Neural cell (in vitro differentiated cells): ENCODE measurements at regions not wholly inside any gene's neighbourhood (a gene's known extent, or its start where the extent isn't known, plus 50 kb on each side); places are given as distances from the start of the nearest gene placed in this dataset.

Experiments used
- H2AFZ ChIP-seq: fragments of 200-600, 300-800 bp; sonication (generic), shearing (Covaris generic); 2 replicates; pipeline ENCODE4 v1.6.0; 2014; ENCODE audit warnings: low read depth, mild to moderate bottlenecking, antibody characterized with exemption, low read length, moderate library complexity
- H3F3A ChIP-seq: fragments of 200-600 bp; shearing (Covaris generic); 2 replicates; pipeline ENCODE4 v1.6.1; 2016; ENCODE audit warnings: mild to moderate bottlenecking, moderate library complexity, mixed read lengths, antibody characterized with exemption, low read length; ENCODE audit not compliant: insufficient read depth, poor library complexity, severe bottlenecking
- H3K27ac ChIP-seq: fragments of 200-600, 300-800 bp; sonication (generic), shearing (Covaris generic); 2 replicates; pipeline ENCODE4 v1.5.1; 2014; ENCODE audit warnings: mild to moderate bottlenecking, low read length, moderate library complexity
- H3K27me3 ChIP-seq: fragments of 300-800, 200-600 bp; sonication (generic), shearing (Covaris generic); 2 replicates; pipeline ENCODE4 v1.6.0; 2014; ENCODE audit warnings: mild to moderate bottlenecking, low read depth, low read length, moderate library complexity; ENCODE audit not compliant: insufficient read depth
- H3K36me3 ChIP-seq: fragments of 300-800, 200-600 bp; sonication (generic), shearing (Covaris generic); 2 replicates; pipeline ENCODE4 v1.5.1; 2014; ENCODE audit warnings: mild to moderate bottlenecking, antibody characterized with exemption, low read length, moderate library complexity; ENCODE audit not compliant: insufficient read depth
- H3K4me2 ChIP-seq: fragments of 300-800, 200-600 bp; sonication (generic), shearing (Covaris generic); 2 replicates; pipeline ENCODE4 v1.6.0; 2014; ENCODE audit warnings: mild to moderate bottlenecking, low read length
- H3K4me3 ChIP-seq: fragments of 300-800, 200-600 bp; sonication (generic), shearing (Covaris generic); 2 replicates; pipeline ENCODE4 v1.5.1; 2014; ENCODE audit warnings: mild to moderate bottlenecking, low read length, moderate library complexity
- H3K79me2 ChIP-seq: fragments of 200-600 bp; shearing (Covaris generic); replicated peaks from 2 replicates; pipeline ENCODE4 v1.6.0; 2014; ENCODE audit warnings: mild to moderate bottlenecking, low read length, moderate library complexity; ENCODE audit not compliant: insufficient read depth
- H3K9ac ChIP-seq: fragments of 300-800, 200-600 bp; sonication (generic), shearing (Covaris generic); 2 replicates; pipeline ENCODE4 v1.6.1; 2016; ENCODE audit warnings: mild to moderate bottlenecking, low read length, mixed read lengths
- H3K9me2 ChIP-seq: fragments of 200-600 bp; shearing (Covaris generic); 2 replicates; pipeline ENCODE4 v1.6.1; 2016; ENCODE audit warnings: mild to moderate bottlenecking, low read length, mixed read lengths; ENCODE audit not compliant: insufficient read depth
- H3K9me3 ChIP-seq: fragments of 200-600, 300-800 bp; sonication (generic), shearing (Covaris generic); 2 replicates; pipeline ENCODE4 v1.6.1; 2016; ENCODE audit warnings: mild to moderate bottlenecking, mixed run types, low read length, moderate library complexity, mixed read lengths
- H4K20me1 ChIP-seq: fragments of 200-600 bp; shearing (Covaris generic); 2 replicates; pipeline ENCODE4 v1.6.1; 2016; ENCODE audit warnings: mild to moderate bottlenecking, mixed run types; ENCODE audit not compliant: insufficient read depth
- CTCF ChIP-seq: fragments of 450-650 bp; IDR thresholded peaks from 2 replicates; pipeline ENCODE4 v1.5.1; 2014; ENCODE audit warnings: antibody characterized with exemption, mild to moderate bottlenecking, moderate library complexity; ENCODE audit not compliant: poor library complexity, severe bottlenecking
- EP300 ChIP-seq: fragments of 450-650 bp; conservative IDR thresholded peaks from 2 replicates; pipeline ENCODE4 v1.6.1; 2014; ENCODE audit warnings: antibody characterized with exemption, mild to moderate bottlenecking, moderate library complexity; ENCODE audit not compliant: poor library complexity, severe bottlenecking
- EZH2 ChIP-seq: fragments of 200-600, 300-800 bp; shearing (Covaris generic), sonication (generic); IDR thresholded peaks from 2 replicates; pipeline ENCODE4 v1.6.1; 2014; ENCODE audit warnings: antibody characterized with exemption, low read length, borderline replicate concordance, mild to moderate bottlenecking; ENCODE audit not compliant: insufficient read depth, poor library complexity, severe bottlenecking
- MXI1 ChIP-seq: fragments of 450-650 bp; conservative IDR thresholded peaks from 2 replicates; pipeline ENCODE4 v1.6.1; 2014; ENCODE audit warnings: antibody characterized with exemption, mild to moderate bottlenecking; ENCODE audit not compliant: poor library complexity, severe bottlenecking
- POLR2AphosphoS5 ChIP-seq: IDR thresholded peaks from 2 replicates; pipeline ENCODE4 v1.6.1; 2012
- RAD21 ChIP-seq: fragments of 450-650 bp; conservative IDR thresholded peaks from 2 replicates; pipeline ENCODE4 v1.6.1; 2014; ENCODE audit warnings: antibody characterized with exemption, mild to moderate bottlenecking, moderate library complexity
- REST ChIP-seq: IDR thresholded peaks from 2 replicates; pipeline ENCODE4 v1.6.1; 2012; ENCODE audit warnings: borderline replicate concordance
- SMC3 ChIP-seq: fragments of 450-650 bp; conservative IDR thresholded peaks from 2 replicates; pipeline ENCODE4 v1.6.1; 2014; ENCODE audit warnings: antibody characterized with exemption, mild to moderate bottlenecking, moderate library complexity; ENCODE audit not compliant: poor library complexity
- TAF1 ChIP-seq: IDR thresholded peaks from 2 replicates; pipeline ENCODE4 v1.6.1; 2012; ENCODE audit warnings: low read depth

GRCh38 chr14:21937996-21938395 is 264.4 kb upstream of the OR4E1 start:
- Histone ChIP-seq H3K9me3 (no peaks in the 10 kb centered on the region), H3K79me2 (no peaks in the 10 kb centered on the region), H2AFZ (no peak overlapping the region), H4K20me1 (no peaks in the 10 kb centered on the region), H3K4me2 (no peak overlapping the region), H3K27ac (no peak overlapping the region), H3K9ac (no peak overlapping the region), H3K27me3 (no peaks in the 10 kb centered on the region), H3K9me2 (no peaks in the 10 kb centered on the region), H3F3A (no peaks in the 10 kb centered on the region), H3K36me3 (no peaks in the 10 kb centered on the region), H3K4me3 (no peak overlapping the region)
- no peak for TF ChIP-seq SMC3
- no peak for TF ChIP-seq MXI1
- no peak for TF ChIP-seq CTCF

GRCh38 chr14:21933681-21934080 is 260.1 kb upstream of the OR4E1 start:
- H4K20me1 ChIP-seq: no peaks in the 10 kb centered on the region
- H3K27ac ChIP-seq: no peak overlapping the region
- no peaks in the 10 kb centered on the region for H3F3A ChIP-seq
- H3K4me2 ChIP-seq: no peak overlapping the region
- no peaks in the 10 kb centered on the region for H3K9me2 ChIP-seq
- no peaks in the 10 kb centered on the region for H3K36me3 ChIP-seq
- H3K9ac ChIP-seq: no peak overlapping the region
- no peaks in the 10 kb centered on the region for H3K9me3 ChIP-seq
- no peak overlapping the region for H3K4me3 ChIP-seq
- no peak overlapping the region for H2AFZ ChIP-seq
- TF ChIP-seq POLR2AphosphoS5 (no peak), SMC3 (no peak), TAF1 (no peak), EP300 (no peak), CTCF (no peak), MXI1 (no peak), RAD21 (no peak)
- no peaks in the 10 kb centered on the region for H3K27me3 ChIP-seq
- H3K79me2 ChIP-seq: no peaks in the 10 kb centered on the region

GRCh38 chr14:21924479-21924878 is 250.9 kb upstream of the OR4E1 start:
- Histone ChIP-seq H2AFZ (no peak overlapping the region), H3K27ac (no peak overlapping the region), H4K20me1 (no peaks in the 10 kb centered on the region), H3K79me2 (no peaks in the 10 kb centered on the region), H3K27me3 (no peaks in the 10 kb centered on the region), H3K36me3 (no peaks in the 10 kb centered on the region), H3K4me2 (no peak overlapping the region), H3K9ac (no peak overlapping the region), H3K9me3 (no peaks in the 10 kb centered on the region), H3F3A (no peaks in the 10 kb centered on the region), H3K4me3 (no peak overlapping the region), H3K9me2 (no peaks in the 10 kb centered on the region)
- no peak for TF ChIP-seq TAF1
- TF ChIP-seq EP300: no peak
- TF ChIP-seq REST: no peak
- no peak for TF ChIP-seq POLR2AphosphoS5
- no peak for TF ChIP-seq RAD21
- no peak for TF ChIP-seq SMC3
- no peak for TF ChIP-seq EZH2
- no peak for TF ChIP-seq MXI1
- TF ChIP-seq CTCF: no peak
